B cell (primary cell): ENCODE measurements at regions not wholly inside any gene's neighbourhood (a gene's known extent, or its start where the extent isn't known, plus 50 kb on each side); places are given as distances from the start of the nearest gene placed in this dataset.
"Not testable (repeated sequence)": the region's sequence is repeated elsewhere in the genome, so short reads cannot be mapped to it uniquely, and the experiment has no call there.

Experiments
- ATAC-seq: fragments of 200-7000 bp; cut with Tn5 transposase; one replicate; pipeline ENCODE4 v1.10.0; 2021; ENCODE audit warnings: low read depth, mild to moderate bottlenecking, moderate number of reproducible peaks, moderate library complexity
- CTCF ChIA-PET: fragments of 350-600 bp; sonication (Branson Sonifier 250); formaldehyde crosslinking; loops from one replicate; lab custom pipeline; 2021; ENCODE audit warnings: antibody characterized with exemption, inconsistent platforms; lab: Charles Lee
- POLR2A ChIA-PET: fragments of 350-600 bp; sonication (Branson Sonifier 250); formaldehyde crosslinking; loops from one replicate; lab custom pipeline; 2021; ENCODE audit warnings: antibody characterized with exemption; lab: Charles Lee
- DNase-seq: peaks from one replicate; pipeline ENCODE4 v3.0.0; 2013
- H2AFZ ChIP-seq: 2 replicates; pipeline ENCODE4 v1.6.1; 2012; ENCODE audit warnings: mild to moderate bottlenecking, low read depth, low read length; ENCODE audit not compliant: insufficient read depth, poor library complexity, severe bottlenecking
- H3K27ac ChIP-seq, 2 donors: 1 replicate in 1 of 2; 2 replicates in 1 of 2; pipeline ENCODE4 v1.5.1; 2012 to 2013; ENCODE audit warnings: low read length in 2 of 2, mild to moderate bottlenecking in 2 of 2, moderate library complexity in 1 of 2
- H3K27me3 ChIP-seq, 4 experiments: fragments of 200-600 bp in 1 of 4; sonication (generic) in 1 of 4; replicated peaks in 1 of 4; 1 replicate in 2 of 4; 2 replicates in 2 of 4; pipeline versions ENCODE4 v1.6.1 to v1.7.0; 2013 to 2016; ENCODE audit warnings: low read length in 3 of 4, mild to moderate bottlenecking in 2 of 4, mixed read lengths in 1 of 4, moderate library complexity in 1 of 4; ENCODE audit not compliant: insufficient read depth in 4 of 4, control insufficient read depth in 3 of 4; ENCODE audit errors: control extremely low read depth in 1 of 4
- H3K36me3 ChIP-seq, 2 experiments: replicated peaks in 1 of 2; 1 replicate in 1 of 2; 2 replicates in 1 of 2; pipeline versions ENCODE4 v1.6.1 to v1.7.1; 2013; ENCODE audit warnings: low read length in 1 of 2; ENCODE audit not compliant: insufficient read depth in 2 of 2, control insufficient read depth in 1 of 2; ENCODE audit errors: control extremely low read depth in 1 of 2, extremely low read depth in 1 of 2
- H3K4me1 ChIP-seq, 2 donors: fragments of 200-600 bp in 1 of 2; sonication (generic) in 1 of 2; 1 replicate in 1 of 2; 2 replicates in 1 of 2; pipeline versions ENCODE4 v1.5.1 to v1.6.1; 2013 to 2017; ENCODE audit warnings: low read length in 2 of 2; ENCODE audit not compliant: control insufficient read depth in 2 of 2, insufficient read depth in 2 of 2
- H3K4me2 ChIP-seq: replicated peaks from 2 replicates; pipeline ENCODE3; 2012; ENCODE audit warnings: mild to moderate bottlenecking, low read depth, low read length; ENCODE audit not compliant: poor library complexity, severe bottlenecking
- H3K4me3 ChIP-seq, 5 experiments: fragments of 200-600 bp in 1 of 5; sonication (generic) in 1 of 5; 1 replicate in 3 of 5; 2 replicates in 2 of 5; pipeline versions ENCODE4 v1.5.1 to v1.7.0; 2011 to 2016; ENCODE audit warnings: low read length in 4 of 5, mild to moderate bottlenecking in 4 of 5, low read depth in 2 of 5, control low read depth in 1 of 5, moderate library complexity in 1 of 5; ENCODE audit not compliant: insufficient read depth in 1 of 5; ENCODE audit errors: control extremely low read depth in 1 of 5, extremely low read depth in 1 of 5
- H3K79me2 ChIP-seq: fragments of 200-600 bp; sonication (generic); one replicate; pipeline ENCODE4 v1.6.0; 2016; ENCODE audit warnings: low read length; ENCODE audit not compliant: control insufficient read depth, insufficient read depth
- H3K9ac ChIP-seq: fragments of 200-600 bp; sonication (generic); 2 replicates; pipeline ENCODE4 v1.6.1; 2017; ENCODE audit warnings: mild to moderate bottlenecking, low read length, moderate library complexity
- H3K9me3 ChIP-seq, 3 donors: one replicate each; pipeline versions ENCODE4 v1.6.1 to v1.7.1; 2013; ENCODE audit warnings: low read length in 2 of 3; ENCODE audit not compliant: control insufficient read depth in 2 of 3, insufficient read depth in 1 of 3; ENCODE audit errors: control extremely low read depth in 1 of 3
- H4K20me1 ChIP-seq: 2 replicates; pipeline ENCODE4 v1.6.0; 2012; ENCODE audit warnings: mild to moderate bottlenecking, low read length; ENCODE audit not compliant: insufficient read depth, control insufficient read depth, poor library complexity, severe bottlenecking
- H3K27ac Mint-ChIP-seq: one replicate; pipeline ENCODE4 v1.8.0; 2021; ENCODE audit warnings: mixed read lengths
- H3K27me3 Mint-ChIP-seq: one replicate; pipeline ENCODE4 v1.8.0; 2021; ENCODE audit warnings: mixed read lengths
- H3K4me1 Mint-ChIP-seq: one replicate; pipeline ENCODE4 v1.8.0; 2021; ENCODE audit warnings: mixed read lengths
- H3K4me3 Mint-ChIP-seq: one replicate; pipeline ENCODE4 v1.8.0; 2021; ENCODE audit warnings: mixed read lengths
- H3K9me3 Mint-ChIP-seq: one replicate; pipeline ENCODE4 v1.8.0; 2022; ENCODE audit warnings: mixed read lengths; ENCODE audit not compliant: insufficient read depth
- CTCF ChIP-seq: fragments of 200-600 bp; IDR thresholded peaks from one replicate; pipeline ENCODE4 v1.8.0; 2022; ENCODE audit warnings: antibody characterized with exemption, mild to moderate bottlenecking
- EZH2 ChIP-seq: IDR thresholded peaks from 2 replicates; pipeline ENCODE4 v1.6.1; 2012; ENCODE audit warnings: borderline replicate concordance, low read depth, mild to moderate bottlenecking, moderate library complexity, low read length; ENCODE audit not compliant: insufficient read depth, poor library complexity, severe bottlenecking
- WGBS: methylation state at CpG from one replicate; pipeline ENCODE4 v1.1.5; 2013; ENCODE audit warnings: missing lambda C conversion rate; ENCODE audit not compliant: insufficient coverage; 5-methylcytosine and 5-hydroxymethylcytosine counted together
- intact Hi-C: fragments of 100-400 bp; cut with micrococcal nuclease; formaldehyde crosslinking; loops from one replicate; pipeline ENCODE4 v1.10.0; 2022

GRCh38 chr12:41652981-41653380 lies 464.9 kb downstream of the PDZRN4 start:
- CTCF ChIA-PET = no interaction called here
- Mint-ChIP-seq H3K4me1 (no peaks in the 10 kb centered on the region), H3K9me3 (no peaks in the 10 kb centered on the region), H3K27me3 (no peaks in the 10 kb centered on the region), H3K27ac (no peak overlapping the region), H3K4me3 (no peak overlapping the region)
- Histone ChIP-seq H3K79me2 (no peaks in the 10 kb centered on the region), H3K4me2 (no peak overlapping the region), H3K27me3 (no peaks in the 10 kb centered on the region), H3K4me3 (no peak overlapping the region), H3K27ac (no peak overlapping the region), H4K20me1 (no peaks in the 10 kb centered on the region), H3K4me1 (no peaks in the 10 kb centered on the region), H3K9me3 (no peaks in the 10 kb centered on the region), H2AFZ (no peak overlapping the region), H3K9ac (no peak overlapping the region), H3K36me3 (no peaks in the 10 kb centered on the region)
- WGBS = 100% methylated on average over 4 of the region's 8 CpGs
- intact Hi-C loops = no loop called here
- ATAC-seq = no peak
- POLR2A ChIA-PET = no interaction called here
- TF ChIP-seq EZH2 (no peak), CTCF (no peak)
- DNase-seq = no peak

DNA sequence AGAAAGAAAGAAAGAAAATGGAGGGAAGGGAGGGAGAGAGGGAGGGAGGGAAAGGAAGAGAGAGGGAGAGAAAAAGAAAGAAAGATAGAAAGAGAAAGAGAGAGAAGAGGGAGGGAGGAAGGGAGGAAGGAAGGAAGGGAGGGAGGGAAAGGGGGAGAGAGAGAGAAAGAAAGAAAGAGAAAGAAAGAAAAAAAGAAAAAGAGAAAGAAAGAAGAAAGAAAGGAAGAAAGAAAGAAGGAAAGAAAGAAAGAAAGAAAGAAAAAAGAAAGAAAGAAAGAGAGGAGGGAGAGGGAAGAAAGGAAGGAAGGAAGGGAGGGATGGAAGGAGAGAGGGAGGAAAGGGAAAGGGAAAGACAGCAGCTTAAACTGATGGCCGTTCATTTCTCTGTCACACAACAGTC lies 457.5 kb downstream of the PDZRN4 start:
- Mint-ChIP-seq H3K9me3 (no peaks in the 10 kb centered on the region), H3K4me1 (no peaks in the 10 kb centered on the region), H3K27me3 (peaks cover 3% of the 10 kb centered on the region), H3K27ac (no peak overlapping the region), H3K4me3 (no peak overlapping the region)
- 100% methylated on average over 1 of the region's 1 CpG for WGBS
- intact Hi-C loops = no loop called here
- TF ChIP-seq CTCF (no peak), EZH2 (no peak)
- Histone ChIP-seq H3K4me2 (no peak overlapping the region), H3K27me3 (no peaks in the 10 kb centered on the region), H3K79me2 (no peaks in the 10 kb centered on the region), H3K4me3 (no peak overlapping the region), H3K27ac (no peak overlapping the region), H3K36me3 (no peaks in the 10 kb centered on the region), H3K9ac (no peak overlapping the region), H3K4me1 (no peaks in the 10 kb centered on the region), H4K20me1 (no peaks in the 10 kb centered on the region), H3K9me3 (no peaks in the 10 kb centered on the region), H2AFZ (no peak overlapping the region)
- ChIA-PET POLR2A (no interaction called here), CTCF (no interaction called here)
- ATAC-seq (no peak), DNase-seq (no peak)

DNA sequence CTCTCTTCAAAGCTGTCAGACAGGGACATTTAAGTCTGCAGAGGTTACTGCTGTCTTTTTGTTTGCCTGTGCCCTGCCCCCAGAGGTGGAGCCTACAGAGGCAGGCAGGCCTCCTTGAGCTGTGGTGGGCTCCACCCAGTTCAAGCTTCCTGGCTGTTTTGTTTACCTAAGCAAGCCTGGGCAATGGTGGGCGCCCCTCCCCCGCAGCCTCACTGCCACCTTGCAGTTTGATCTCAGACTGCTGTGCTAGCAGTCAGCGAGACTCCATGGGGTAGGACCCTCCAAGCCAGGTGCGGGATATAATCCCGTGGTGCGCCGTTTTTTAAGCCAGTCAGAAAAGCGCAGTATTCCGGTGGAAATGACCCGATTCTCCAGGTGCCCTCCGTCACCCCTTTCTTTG lies 454.7 kb downstream of the PDZRN4 start:
- H3K4me3 ChIP-seq, H3K9me3 Mint-ChIP-seq: not testable (repeated sequence)
- 93% methylated on average over 3 of the region's 11 CpGs for WGBS

More for the DNA sequence above, 454.7 kb downstream of the PDZRN4 start:
- H3K36me3 ChIP-seq, H3K9ac ChIP-seq, H3K27me3 Mint-ChIP-seq, intact Hi-C loops, POLR2A ChIA-PET, H3K9me3 ChIP-seq, H2AFZ ChIP-seq, H3K4me2 ChIP-seq, H3K4me3 Mint-ChIP-seq, H3K4me1 Mint-ChIP-seq, H3K27ac ChIP-seq, CTCF ChIA-PET, H4K20me1 ChIP-seq, H3K27me3 ChIP-seq, DNase-seq, H3K79me2 ChIP-seq, H3K27ac Mint-ChIP-seq, H3K4me1 ChIP-seq, ATAC-seq: not testable (repeated sequence)
